ENCODE measurements at regions not wholly inside any gene's neighbourhood (a gene's known extent, or its start where the extent isn't known, plus 50 kb on each side); places are given as distances from the start of the nearest gene placed in this dataset.

- H3K79me1 ChIP-seq (ENCODE audit: low read depth, low read length): no peaks in the 10 kb centered on the region
- H2BK15ac ChIP-seq (ENCODE audit: low read length): no peak overlapping the region
- H3K4me3 ChIP-seq (ENCODE audit: extremely low read depth in 1 of 4, insufficient read depth in 2 of 4, low read depth in 3 of 4, low read length in 4 of 4): no peak overlapping the region
- H3K14ac ChIP-seq (ENCODE audit: insufficient read length): no peak overlapping the region
- no peaks in the 10 kb centered on the region for H3K9me3 ChIP-seq (ENCODE audit: insufficient read depth in 2 of 2, low read depth in 1 of 2, low read length in 1 of 2)
- no peak overlapping the region for H4K5ac ChIP-seq (ENCODE audit: insufficient read length, low read depth, low read length)
- peaks cover 0 to 3% (median 1%) of the 10 kb centered on the region in 4 experiments; a peak in 1 of 7 replicates for H3K4me1 ChIP-seq (replicated peaks in 1 of 4; ENCODE audit: control insufficient read depth in 3 of 4, insufficient read depth in 4 of 4, low read length in 3 of 4)
- no peak overlapping the region for H3K9ac ChIP-seq (replicated peaks in 1 of 4; ENCODE audit: extremely low read depth in 1 of 4, low read depth in 3 of 4, low read length in 3 of 4)
- no peak for FAIRE-seq
- H3K23me2 ChIP-seq (ENCODE audit: low read depth, low read length): no peaks in the 10 kb centered on the region
- no peak overlapping the region for H4K8ac ChIP-seq (ENCODE audit: extremely low read depth, insufficient read depth, low read length)
- H2BK120ac ChIP-seq (replicated peaks; ENCODE audit: low read depth, low read length): no peak overlapping the region
- no peak overlapping the region for H3K27ac ChIP-seq (ENCODE audit: low read depth, low read length)
- POLR2A ChIA-PET (ENCODE audit: partially characterized antibody): no interaction called here
- 95% methylated on average over 1 of the region's 1 CpG; no CpG with 5 or more reads in 1 of the 2 experiments for WGBS, 2 experiments (ENCODE audit: extremely low coverage in 1 of 2, insufficient coverage in 1 of 2, insufficient read length in 1 of 2, insufficient replicate concordance in 2 of 2, low coverage in 1 of 2, low lambda C conversion rate in 2 of 2, missing lambda C conversion rate in 1 of 2)
- H2AFZ ChIP-seq (ENCODE audit: low read length): 0 out of 2 replicates have a peak overlapping the region, but pooled peaks have one; percentile 5
- no peak overlapping the region for H2BK12ac ChIP-seq (ENCODE audit: low read depth, low read length)
- H2BK20ac ChIP-seq (ENCODE audit: low read length): no peak overlapping the region
- no peaks in the 10 kb centered on the region for H3K27me3 ChIP-seq (replicated peaks in 1 of 4; ENCODE audit: control insufficient read depth in 3 of 4, extremely low read depth in 1 of 4, insufficient read depth in 3 of 4, low read length in 3 of 4)
- H3K79me2 ChIP-seq (ENCODE audit: control insufficient read depth in 1 of 2, insufficient read depth in 2 of 2, low read length in 2 of 2): no peaks in the 10 kb centered on the region
- H3K36me3 ChIP-seq (ENCODE audit: control insufficient read depth in 2 of 4, insufficient read depth in 4 of 4, low read length in 3 of 4): no peaks in the 10 kb centered on the region
- no peak overlapping the region for H3K4ac ChIP-seq (replicated peaks; ENCODE audit: insufficient read length, low read depth, low read length)
- H3K4me2 ChIP-seq (ENCODE audit: insufficient read depth in 1 of 2, low read depth in 2 of 2, low read length in 2 of 2): no peak overlapping the region
- H3K18ac ChIP-seq (ENCODE audit: extremely low read depth, low read length): no peak overlapping the region
- H2AK5ac ChIP-seq (ENCODE audit: low read depth, low read length): no peak overlapping the region
- no peak for DNase-seq (ENCODE audit: low read depth in 1 of 2, low spot score in 2 of 2)
- CTCF ChIA-PET (ENCODE audit: partially characterized antibody): interaction anchor here (1.0 kb wide), 1 partner anchor 39 kb away, joined by 3 read pairs; no protein-coding TSS in a partner anchor
- H2BK5ac ChIP-seq (ENCODE audit: low read depth, low read length): no peak overlapping the region
- no peak overlapping the region for H4K91ac ChIP-seq (replicated peaks; ENCODE audit: insufficient read length, low read length)
- no peaks in the 10 kb centered on the region for H4K20me1 ChIP-seq (replicated peaks in 1 of 2; ENCODE audit: control insufficient read depth in 1 of 2, insufficient read depth in 2 of 2, low read length in 2 of 2)
- no peak overlapping the region for H3K23ac ChIP-seq (ENCODE audit: insufficient read length)
- no peak overlapping the region for H3K56ac ChIP-seq (replicated peaks; ENCODE audit: insufficient read length, low read depth, low read length)
- no peak for TF ChIP-seq TAF1 (IDR thresholded peaks at IDR 0.05; ENCODE audit: low read depth, low read length)
- TF ChIP-seq SIRT6 (IDR thresholded peaks at IDR 0.05; ENCODE audit: low read length): no peak
- no peak for TF ChIP-seq ATF3 (IDR thresholded peaks at IDR 0.05; ENCODE audit: insufficient read depth, low read depth, low read length)
- TF ChIP-seq MAX (IDR thresholded peaks at IDR 0.05): no peak
- TF ChIP-seq SUZ12 (IDR thresholded peaks at IDR 0.05; ENCODE audit: low read length): no peak
- TF ChIP-seq RNF2 (IDR thresholded peaks at IDR 0.05; ENCODE audit: borderline replicate concordance, low read depth, low read length, missing control alignments, poor library complexity, severe bottlenecking): no peak
- TF ChIP-seq JUN (IDR thresholded peaks at IDR 0.05; ENCODE audit: low read depth, low read length): no peak
- no peak for TF ChIP-seq ATF2 (IDR thresholded peaks at IDR 0.05; ENCODE audit: low read length)
- no peak for TF ChIP-seq SP4 (IDR thresholded peaks at IDR 0.05; ENCODE audit: low read length)
- no peak for TF ChIP-seq BACH1 (IDR thresholded peaks at IDR 0.05; ENCODE audit: low read length)
- no peak for TF ChIP-seq CHD1 (IDR thresholded peaks at IDR 0.05; ENCODE audit: low read depth, low read length)
- no peak for TF ChIP-seq RFX5 (IDR thresholded peaks at IDR 0.05; ENCODE audit: borderline replicate concordance, low read depth, low read length)
- TF ChIP-seq YY1 (IDR thresholded peaks at IDR 0.05; ENCODE audit: low read depth, low read length): no peak
These were observed 67.0 kb upstream of the MTNR1B start for GRCh38 chr11:92902417-92902816.
